WERI-Rb-1 (cell line): ENCODE measurements at regions not wholly inside any gene's neighbourhood (a gene's known extent, or its start where the extent isn't known, plus 50 kb on each side); places are given as distances from the start of the nearest gene placed in this dataset.

Source experiments
- DNase-seq: peaks from one replicate; pipeline ENCODE4 v3.0.0-alpha.2; 2020
- H3K27ac ChIP-seq: fragments of 250-450 bp; sonication (Bioruptor Pico); 2 replicates; pipeline ENCODE4 v1.5.1; 2020; ENCODE audit warnings: mild to moderate bottlenecking, moderate library complexity
- H3K27me3 ChIP-seq: fragments of 250-450 bp; sonication (Bioruptor Pico); 2 replicates; pipeline ENCODE4 v1.5.1; 2021; ENCODE audit warnings: mild to moderate bottlenecking, low read depth, moderate library complexity; ENCODE audit not compliant: insufficient read depth, severe bottlenecking
- H3K36me3 ChIP-seq: fragments of 250-450 bp; sonication (Bioruptor Pico); 2 replicates; pipeline ENCODE4 v1.5.1; 2020; ENCODE audit warnings: mild to moderate bottlenecking, moderate library complexity
- H3K4me3 ChIP-seq: 2 replicates; pipeline ENCODE4 v1.5.1; 2011; ENCODE audit warnings: low read depth, mild to moderate bottlenecking, control low read depth, low read length
- H3K9me3 ChIP-seq: fragments of 250-450 bp; sonication (Bioruptor Pico); 2 replicates; pipeline ENCODE4 v1.5.1; 2021; ENCODE audit warnings: mild to moderate bottlenecking, moderate library complexity; ENCODE audit not compliant: severe bottlenecking
- TF ChIP-seq, protein P1 (sequence below): IDR thresholded peaks from 2 replicates; pipeline ENCODE4 v1.5.1; 2011; ENCODE audit warnings: low read depth, mild to moderate bottlenecking, control low read depth, inconsistent platforms, low read length

DNA sequence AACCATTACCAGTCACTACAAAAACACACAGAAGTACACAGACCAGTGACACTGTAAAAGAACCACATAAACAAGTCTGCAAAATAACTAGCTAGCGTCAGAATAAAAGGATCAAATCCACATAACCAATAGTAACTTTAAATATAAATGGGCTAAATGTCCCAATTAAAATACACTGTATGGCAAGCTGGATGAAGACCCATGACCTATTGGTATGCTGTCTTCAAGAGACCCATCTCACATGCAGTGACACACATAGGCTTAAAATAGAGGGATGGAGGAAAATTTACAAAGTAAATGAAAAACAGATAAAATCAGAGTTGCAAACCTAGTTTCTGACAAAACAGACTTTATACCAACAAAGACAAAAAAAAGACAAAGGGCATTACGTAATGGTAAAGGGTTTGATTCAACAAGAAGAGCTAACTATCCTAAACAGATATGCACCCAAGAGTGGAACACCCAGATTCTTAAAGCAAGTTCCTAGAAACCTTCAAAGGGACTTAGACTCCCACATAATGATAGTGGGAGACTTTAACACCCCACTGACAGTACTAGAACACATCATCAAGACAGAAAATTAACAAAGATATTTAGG lies 196.9 kb downstream of the TBX15 start:
- TF ChIP-seq, protein P1, sequence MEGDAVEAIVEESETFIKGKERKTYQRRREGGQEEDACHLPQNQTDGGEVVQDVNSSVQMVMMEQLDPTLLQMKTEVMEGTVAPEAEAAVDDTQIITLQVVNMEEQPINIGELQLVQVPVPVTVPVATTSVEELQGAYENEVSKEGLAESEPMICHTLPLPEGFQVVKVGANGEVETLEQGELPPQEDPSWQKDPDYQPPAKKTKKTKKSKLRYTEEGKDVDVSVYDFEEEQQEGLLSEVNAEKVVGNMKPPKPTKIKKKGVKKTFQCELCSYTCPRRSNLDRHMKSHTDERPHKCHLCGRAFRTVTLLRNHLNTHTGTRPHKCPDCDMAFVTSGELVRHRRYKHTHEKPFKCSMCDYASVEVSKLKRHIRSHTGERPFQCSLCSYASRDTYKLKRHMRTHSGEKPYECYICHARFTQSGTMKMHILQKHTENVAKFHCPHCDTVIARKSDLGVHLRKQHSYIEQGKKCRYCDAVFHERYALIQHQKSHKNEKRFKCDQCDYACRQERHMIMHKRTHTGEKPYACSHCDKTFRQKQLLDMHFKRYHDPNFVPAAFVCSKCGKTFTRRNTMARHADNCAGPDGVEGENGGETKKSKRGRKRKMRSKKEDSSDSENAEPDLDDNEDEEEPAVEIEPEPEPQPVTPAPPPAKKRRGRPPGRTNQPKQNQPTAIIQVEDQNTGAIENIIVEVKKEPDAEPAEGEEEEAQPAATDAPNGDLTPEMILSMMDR = no peak
- Histone ChIP-seq H3K36me3 (no peaks in the 10 kb centered on the region), H3K27ac (no peak overlapping the region), H3K4me3 (no peak overlapping the region), H3K9me3 (no peaks in the 10 kb centered on the region), H3K27me3 (no peaks in the 10 kb centered on the region)
- DNase-seq = no peak

DNA sequence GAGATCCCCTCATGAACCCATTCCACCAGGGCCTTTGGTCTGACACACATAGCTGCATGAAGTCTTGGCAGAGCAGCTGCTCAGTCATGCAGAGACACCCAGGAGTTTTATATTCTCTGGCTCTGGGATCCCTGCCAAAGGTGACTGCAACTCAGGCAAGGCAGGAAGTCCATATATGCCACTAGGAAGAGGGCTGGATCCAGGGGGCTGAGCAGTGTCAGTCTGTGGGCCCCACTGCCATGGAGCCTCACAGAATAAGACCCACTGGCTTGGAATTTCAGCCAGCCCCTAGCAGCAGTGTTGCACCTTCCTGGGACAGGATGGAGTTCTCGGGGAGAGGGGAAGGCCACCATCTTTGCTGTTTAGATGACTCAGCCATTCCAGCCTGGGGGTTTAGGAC lies 199.7 kb downstream of the TBX15 start:
- Histone ChIP-seq H3K27me3 (no peaks in the 10 kb centered on the region), H3K9me3 (no peaks in the 10 kb centered on the region), H3K36me3 (no peaks in the 10 kb centered on the region), H3K4me3 (no peak overlapping the region), H3K27ac (no peak overlapping the region)
- DNase-seq = no peak
- TF ChIP-seq, protein P1 = no peak

DNA sequence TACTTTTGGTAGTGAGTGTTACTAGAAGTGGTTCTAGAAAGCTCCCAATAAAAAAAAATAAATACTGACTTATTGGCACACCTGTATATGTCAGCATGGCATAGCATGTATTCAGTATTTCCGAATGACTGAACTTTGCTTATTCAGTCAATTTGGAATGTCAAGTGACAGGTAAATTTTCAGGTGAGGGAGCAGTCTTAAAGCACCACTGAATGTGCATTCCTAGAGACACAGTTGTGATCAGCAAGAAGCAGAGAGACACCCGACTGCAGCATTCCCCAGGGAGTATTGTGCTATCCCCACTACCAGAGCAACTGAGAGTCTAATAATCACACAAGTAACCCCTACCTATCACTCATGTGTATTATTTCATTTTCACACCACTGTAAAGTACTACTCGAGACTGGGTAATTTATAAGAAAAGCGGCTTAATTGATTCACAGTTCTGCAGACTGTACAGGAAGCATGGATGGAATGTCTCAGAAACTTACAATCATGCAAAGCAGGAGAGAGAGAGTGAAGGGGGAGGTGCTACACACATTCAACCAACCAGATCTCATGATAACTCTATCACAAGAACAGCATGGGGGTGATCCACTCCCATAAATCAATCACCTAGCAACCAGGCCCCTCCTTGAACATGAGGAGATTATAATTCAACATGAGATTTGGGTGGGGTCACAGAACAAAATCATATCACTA lies 201.5 kb downstream of the TBX15 start:
- TF ChIP-seq, protein P1 = no peak
- H3K4me3 ChIP-seq = no peak overlapping the region
- DNase-seq = no peak
- H3K27ac ChIP-seq = no peak overlapping the region
- no peaks in the 10 kb centered on the region for H3K36me3 ChIP-seq
- no peaks in the 10 kb centered on the region for H3K27me3 ChIP-seq
- H3K9me3 ChIP-seq = no peaks in the 10 kb centered on the region

GRCh38 chr1:118785246-118785645 lies 202.9 kb downstream of the TBX15 start:
- H3K27me3 ChIP-seq = no peaks in the 10 kb centered on the region
- no peak overlapping the region for H3K4me3 ChIP-seq
- H3K9me3 ChIP-seq = no peaks in the 10 kb centered on the region
- TF ChIP-seq, protein P1 = no peak
- H3K36me3 ChIP-seq = no peaks in the 10 kb centered on the region
- no peak overlapping the region for H3K27ac ChIP-seq
- no peak for DNase-seq

DNA sequence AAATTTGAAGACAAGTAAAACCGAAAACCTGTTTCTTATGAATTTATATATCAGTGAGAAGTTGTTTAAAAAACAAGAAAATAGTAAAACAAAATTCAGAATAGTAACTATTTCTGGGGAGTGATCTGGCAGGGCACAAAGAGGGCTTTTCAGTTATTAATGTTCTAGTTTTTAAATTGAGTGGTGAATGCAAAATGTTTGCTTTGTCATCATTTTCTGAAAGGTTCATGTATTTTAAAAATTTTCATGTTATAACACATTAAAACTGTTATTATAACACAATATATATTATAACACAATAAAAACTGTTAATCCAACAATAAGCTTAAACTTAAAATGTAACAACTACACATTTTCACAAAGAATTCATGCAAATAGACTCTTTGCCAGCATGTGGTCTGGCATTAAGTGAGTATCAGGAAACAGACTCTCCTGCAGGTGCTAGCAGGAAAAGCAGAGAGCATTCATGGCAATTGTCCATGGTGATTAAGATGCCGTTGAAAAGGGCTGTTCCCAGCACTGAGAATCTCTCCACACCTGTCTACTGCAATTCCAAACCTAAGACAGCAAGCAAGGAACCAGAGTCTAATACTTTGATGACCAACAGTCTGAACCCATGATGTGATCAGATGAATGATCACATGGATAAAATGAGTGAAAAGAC lies 204.9 kb downstream of the TBX15 start:
- Histone ChIP-seq H3K27me3 (no peaks in the 10 kb centered on the region), H3K36me3 (no peaks in the 10 kb centered on the region), H3K9me3 (no peaks in the 10 kb centered on the region), H3K4me3 (no peak overlapping the region), H3K27ac (no peak overlapping the region)
- DNase-seq = no peak
- TF ChIP-seq, protein P1 = no peak
